ENCODE measurements at regions not wholly inside any gene's neighbourhood (a gene's known extent, or its start where the extent isn't known, plus 50 kb on each side); places are given as distances from the start of the nearest gene placed in this dataset.
"Not testable (repeated sequence)": the region's sequence is repeated elsewhere in the genome, so short reads cannot be mapped to it uniquely, and the experiment has no call there.

DNA sequence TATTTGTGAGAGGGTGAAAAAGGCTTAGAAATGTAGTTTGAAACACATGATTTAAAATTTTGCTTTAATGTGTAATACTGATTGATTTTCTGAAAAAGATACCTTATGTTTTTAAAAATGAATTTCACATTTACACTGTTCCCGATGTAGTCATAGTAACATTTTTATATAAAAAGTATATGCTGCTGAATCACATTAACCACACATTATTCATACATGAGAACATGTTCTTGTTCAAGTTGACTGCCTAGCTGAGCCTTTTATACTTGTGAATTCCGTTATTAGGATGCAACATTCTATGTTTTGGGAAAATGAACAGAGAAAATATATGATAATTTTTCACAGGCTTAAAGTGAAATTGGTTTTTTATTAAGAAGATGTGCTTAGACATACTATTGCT is 461.1 kb upstream of the NUDT12 start:
- ChIA-PET POLR2A (no interaction called here), CTCF (no interaction called here)
- peaks cover 6% of the 10 kb centered on the region for H3K9me3 Mint-ChIP-seq
- no peaks in the 10 kb centered on the region for H3K36me3 Mint-ChIP-seq (ENCODE audit: low read depth)
- H3K27ac Mint-ChIP-seq: no peak overlapping the region
- TF ChIP-seq, protein P1, sequence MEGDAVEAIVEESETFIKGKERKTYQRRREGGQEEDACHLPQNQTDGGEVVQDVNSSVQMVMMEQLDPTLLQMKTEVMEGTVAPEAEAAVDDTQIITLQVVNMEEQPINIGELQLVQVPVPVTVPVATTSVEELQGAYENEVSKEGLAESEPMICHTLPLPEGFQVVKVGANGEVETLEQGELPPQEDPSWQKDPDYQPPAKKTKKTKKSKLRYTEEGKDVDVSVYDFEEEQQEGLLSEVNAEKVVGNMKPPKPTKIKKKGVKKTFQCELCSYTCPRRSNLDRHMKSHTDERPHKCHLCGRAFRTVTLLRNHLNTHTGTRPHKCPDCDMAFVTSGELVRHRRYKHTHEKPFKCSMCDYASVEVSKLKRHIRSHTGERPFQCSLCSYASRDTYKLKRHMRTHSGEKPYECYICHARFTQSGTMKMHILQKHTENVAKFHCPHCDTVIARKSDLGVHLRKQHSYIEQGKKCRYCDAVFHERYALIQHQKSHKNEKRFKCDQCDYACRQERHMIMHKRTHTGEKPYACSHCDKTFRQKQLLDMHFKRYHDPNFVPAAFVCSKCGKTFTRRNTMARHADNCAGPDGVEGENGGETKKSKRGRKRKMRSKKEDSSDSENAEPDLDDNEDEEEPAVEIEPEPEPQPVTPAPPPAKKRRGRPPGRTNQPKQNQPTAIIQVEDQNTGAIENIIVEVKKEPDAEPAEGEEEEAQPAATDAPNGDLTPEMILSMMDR (IDR thresholded peaks at IDR 0.05): no peak
- DNase-seq (no peak), ATAC-seq (ENCODE audit: low read depth) (no peak)
- no peaks in the 10 kb centered on the region for H3K27me3 Mint-ChIP-seq
- H3K4me3 Mint-ChIP-seq: no peak overlapping the region
- intact Hi-C loops (cut with micrococcal nuclease): no loop called here
- no peaks in the 10 kb centered on the region for H3K4me1 Mint-ChIP-seq

DNA sequence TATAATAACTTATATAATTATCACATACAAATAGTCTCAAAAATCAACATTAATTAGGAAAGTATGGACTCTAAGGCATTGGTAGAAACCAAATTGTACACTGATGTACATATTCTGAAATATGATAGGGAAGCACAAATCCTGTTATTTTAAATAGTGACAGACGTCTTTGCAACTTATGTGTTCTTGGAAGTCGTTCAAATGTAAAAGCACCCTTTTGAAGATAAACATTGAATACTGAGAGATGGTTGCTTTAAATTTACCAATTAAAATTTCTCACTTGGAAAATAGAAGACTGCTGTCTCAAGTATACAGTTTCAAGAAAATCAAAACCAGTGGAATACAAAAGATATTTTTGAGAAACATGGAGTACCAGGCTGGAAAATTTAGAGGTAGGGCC is 457.4 kb upstream of the NUDT12 start:
- no peak for ATAC-seq (ENCODE audit: low read depth)
- intact Hi-C loops (cut with micrococcal nuclease): no loop called here
- Mint-ChIP-seq H3K36me3 (ENCODE audit: low read depth) (no peaks in the 10 kb centered on the region), H3K27me3 (no peaks in the 10 kb centered on the region), H3K4me1 (no peaks in the 10 kb centered on the region), H3K9me3 (peaks cover 7% of the 10 kb centered on the region), H3K27ac (no peak overlapping the region), H3K4me3 (no peak overlapping the region)
- TF ChIP-seq, protein P1 (IDR thresholded peaks at IDR 0.05): no peak
- DNase-seq: no peak
- ChIA-PET CTCF (no interaction called here), POLR2A (no interaction called here)

DNA sequence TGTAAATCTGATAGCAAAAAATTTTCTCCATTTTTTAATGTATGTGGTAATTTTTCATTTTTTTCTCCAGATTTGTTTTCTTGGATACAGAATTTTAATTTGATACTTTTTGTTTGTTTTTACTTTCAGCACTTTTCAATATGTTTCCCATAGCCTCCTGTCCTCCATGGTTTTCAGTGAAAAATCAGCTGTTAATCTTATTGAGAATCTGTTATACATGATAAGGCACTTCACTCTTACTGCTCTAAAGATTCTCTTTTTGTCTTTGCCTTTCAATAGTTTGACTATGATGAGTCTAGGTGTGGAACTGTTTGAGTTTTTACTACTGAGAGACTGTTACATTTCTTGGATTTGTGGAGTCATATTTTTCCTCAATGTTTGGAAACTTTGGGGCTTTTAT is 455.7 kb upstream of the NUDT12 start:
- no peaks in the 10 kb centered on the region for H3K4me1 Mint-ChIP-seq
- TF ChIP-seq, protein P1 (IDR thresholded peaks at IDR 0.05): no peak
- H3K36me3 Mint-ChIP-seq (ENCODE audit: low read depth): no peaks in the 10 kb centered on the region
- peaks cover 11% of the 10 kb centered on the region for H3K9me3 Mint-ChIP-seq
- H3K4me3 Mint-ChIP-seq: no peak overlapping the region
- intact Hi-C loops (cut with micrococcal nuclease): no loop called here
- DNase-seq (no peak), ATAC-seq (ENCODE audit: low read depth) (no peak)
- H3K27ac Mint-ChIP-seq: no peak overlapping the region
- H3K27me3 Mint-ChIP-seq: no peaks in the 10 kb centered on the region
- ChIA-PET CTCF (no interaction called here), POLR2A (no interaction called here)

DNA sequence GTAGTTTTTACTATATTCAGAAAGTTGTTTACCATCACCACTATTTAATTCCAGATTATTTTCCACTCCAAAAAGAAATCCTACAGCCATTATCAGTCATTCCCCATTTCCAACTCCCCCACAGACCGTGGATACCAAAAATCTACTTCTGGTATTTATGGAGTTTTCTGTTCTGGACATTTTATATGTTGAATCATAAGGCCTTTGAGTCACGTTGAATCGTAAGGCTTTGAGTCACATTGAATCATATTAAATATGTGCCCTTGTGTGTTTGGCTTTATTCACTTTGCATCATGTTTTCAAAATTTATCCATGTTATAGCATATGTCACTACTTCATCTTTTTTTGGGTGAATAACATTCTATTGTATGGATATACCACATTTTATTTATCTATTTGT is 454.1 kb upstream of the NUDT12 start:
- POLR2A ChIA-PET: no interaction called here
- Mint-ChIP-seq H3K4me3 (no peak overlapping the region), H3K36me3 (ENCODE audit: low read depth) (no peaks in the 10 kb centered on the region), H3K9me3 (peaks cover 11% of the 10 kb centered on the region), H3K27ac (no peak overlapping the region), H3K27me3 (no peaks in the 10 kb centered on the region), H3K4me1 (no peaks in the 10 kb centered on the region)
- ATAC-seq (ENCODE audit: low read depth) (no peak), DNase-seq (no peak)
- TF ChIP-seq, protein P1 (IDR thresholded peaks at IDR 0.05): no peak
- CTCF ChIA-PET: no interaction called here
- intact Hi-C loops (cut with micrococcal nuclease): no loop called here

DNA sequence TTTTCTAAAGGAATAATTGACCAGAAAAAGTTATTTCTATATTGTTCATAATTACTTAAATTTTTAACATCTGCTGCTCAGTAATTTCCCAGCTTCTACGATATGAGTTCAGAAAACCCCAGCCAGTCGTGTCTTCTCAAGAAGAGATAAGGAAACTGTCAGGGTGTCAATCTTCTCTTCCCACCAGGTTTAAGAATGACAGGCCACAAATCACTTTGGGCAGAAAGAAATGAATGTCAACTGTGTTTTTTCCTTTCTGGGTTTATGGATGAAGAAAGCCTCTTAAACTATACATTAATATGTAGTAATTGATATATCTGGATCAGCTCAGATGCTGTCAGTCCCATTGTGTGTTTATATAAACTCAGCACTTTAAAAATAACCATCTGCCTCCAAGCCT is 453.2 kb upstream of the NUDT12 start:
- intact Hi-C loops (cut with micrococcal nuclease): no loop called here
- Mint-ChIP-seq H3K9me3 (peaks cover 11% of the 10 kb centered on the region), H3K27me3 (no peaks in the 10 kb centered on the region), H3K4me3 (no peak overlapping the region), H3K4me1 (no peaks in the 10 kb centered on the region), H3K36me3 (ENCODE audit: low read depth) (no peaks in the 10 kb centered on the region), H3K27ac (no peak overlapping the region)
- TF ChIP-seq, protein P1 (IDR thresholded peaks at IDR 0.05): no peak
- DNase-seq (no peak), ATAC-seq (ENCODE audit: low read depth) (no peak)
- ChIA-PET POLR2A (no interaction called here), CTCF (no interaction called here)

DNA sequence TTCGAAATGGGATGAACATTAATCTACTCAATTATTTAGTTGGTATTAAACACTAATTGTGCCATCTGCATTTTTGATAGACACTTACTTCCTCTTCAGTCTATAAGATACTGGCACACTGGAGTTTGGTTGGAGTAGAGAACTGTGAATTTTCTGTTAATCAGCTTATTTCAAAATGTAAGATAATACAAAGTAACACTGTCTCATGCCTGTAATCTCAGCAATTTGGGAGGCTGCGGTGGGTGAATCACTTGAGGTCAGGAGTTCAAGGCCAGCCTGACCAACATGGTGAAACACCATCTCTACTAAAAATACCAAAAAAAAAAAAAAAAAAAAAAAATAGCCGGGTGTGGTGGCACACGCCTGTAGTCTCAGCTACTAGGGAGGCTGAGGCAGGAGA is 440.2 kb upstream of the NUDT12 start:
- H3K36me3 Mint-ChIP-seq (ENCODE audit: low read depth); ATAC-seq (ENCODE audit: low read depth); intact Hi-C loops (cut with micrococcal nuclease); H3K9me3 Mint-ChIP-seq; H3K27me3 Mint-ChIP-seq; CTCF ChIA-PET; H3K4me3 Mint-ChIP-seq; H3K27ac Mint-ChIP-seq; DNase-seq; H3K4me1 Mint-ChIP-seq: not testable (repeated sequence)
- POLR2A ChIA-PET: interaction anchor here (0.6 kb wide), 1 partner anchor 9 kb away, joined by 3 read pairs; no protein-coding TSS in a partner anchor

Measured in activated B cell treated with CpG ODN at 0.5 μM for 24 hours (primary cell).